K562 (cell line): ENCODE measurements at regions not wholly inside any gene's neighbourhood (a gene's known extent, or its start where the extent isn't known, plus 50 kb on each side); places are given as distances from the start of the nearest gene placed in this dataset.

Experiments used
- ATAC-seq: fragments of 200-7000 bp; cut with Tn5 transposase; 3 replicates; pipeline ENCODE4 v1.9.1; 2020; ENCODE audit warnings: moderate library complexity
- BruUV-seq: library from RNA; stranded (reverse); fragments of 400-500 nt; replicated peaks from 2 replicates; lab custom pipeline; 2021; lab: Mats Ljungman, UMichigan
- CTCF ChIA-PET: fragments of 300-600 bp; formaldehyde crosslinking; extraction: SDS; loops from one replicate; lab custom pipeline; 2021; ENCODE audit warnings: low intra/inter-chr PET ratio; lab: Yijun Ruan, JAX
- POLR2A ChIA-PET: fragments of 300-600, 350-650 bp; sonication (Branson Sonifier 250); formaldehyde crosslinking; extraction: SDS; loops from one replicate; lab custom pipeline; 2021; ENCODE audit warnings: antibody characterized with exemption, inconsistent platforms; lab: Yijun Ruan, JAX
- DNase-seq, 4 experiments: peaks; one replicate each; pipeline versions ENCODE4 v3.0.0 to v3.0.0-alpha.2; 2011 to 2018; ENCODE audit warnings: low spot score in 3 of 4, mixed read lengths in 3 of 4; ENCODE audit errors: extremely low read depth in 1 of 4
- FAIRE-seq: peaks from 2 replicates; lab custom pipeline; 2011; peaks lifted over from hg19 to GRCh38; lab: Jason Lieb, UNC
- H2AFZ ChIP-seq: 2 replicates; pipeline ENCODE4 v1.6.0; 2011; ENCODE audit warnings: low read depth, low read length, control low read depth, inconsistent platforms
- H3K27ac ChIP-seq: fragments of 200-600 bp; 3 replicates; pipeline ENCODE4 v1.8.0; 2011; ENCODE audit warnings: low read depth, mild to moderate bottlenecking, control low read depth, inconsistent platforms, low read length, moderate library complexity, mixed read lengths; ENCODE audit errors: extremely low read depth
- H3K27me3 ChIP-seq, 2 experiments: fragments of 300-600 bp in 1 of 2; 2 replicates in 1 of 2; 3 replicates in 1 of 2; pipeline versions ENCODE4 v1.6.0 to v1.8.0; 2011; ENCODE audit warnings: inconsistent platforms in 2 of 2, low read length in 2 of 2, mild to moderate bottlenecking in 1 of 2, mixed read lengths in 1 of 2, moderate library complexity in 1 of 2; ENCODE audit not compliant: control insufficient read depth in 2 of 2, insufficient read depth in 2 of 2
- H3K36me3 ChIP-seq: fragments of 300-600 bp; 3 replicates; pipeline ENCODE4 v1.8.0; 2011; ENCODE audit warnings: mild to moderate bottlenecking, low read length, inconsistent platforms; ENCODE audit not compliant: control insufficient read depth, insufficient read depth
- H3K4me1 ChIP-seq, 2 experiments: fragments of 200-600 bp in 1 of 2; replicated peaks in 1 of 2; 2 replicates in 1 of 2; 3 replicates in 1 of 2; pipeline versions ENCODE4 v1.5.1 to v1.8.0; 2011; ENCODE audit warnings: inconsistent platforms in 2 of 2, low read length in 2 of 2, mild to moderate bottlenecking in 1 of 2, mixed read lengths in 1 of 2, moderate library complexity in 1 of 2; ENCODE audit not compliant: control insufficient read depth in 2 of 2, insufficient read depth in 2 of 2
- H3K4me2 ChIP-seq: 2 replicates; pipeline ENCODE4 v1.6.1; 2011; ENCODE audit warnings: low read length, control low read depth, inconsistent platforms, mixed read lengths; ENCODE audit not compliant: insufficient read depth
- H3K4me3 ChIP-seq: fragments of 200-600 bp; sonication (generic), shearing (Covaris generic); 2 replicates; pipeline ENCODE4 v1.5.1; 2016; ENCODE audit warnings: control low read depth, inconsistent platforms
- H3K79me2 ChIP-seq: fragments of 200-600 bp; 3 replicates; pipeline ENCODE4 v1.8.0; 2011; ENCODE audit warnings: low read length, inconsistent platforms; ENCODE audit not compliant: control insufficient read depth, insufficient read depth
- H3K9ac ChIP-seq, 2 experiments: 2 replicates each; pipeline versions ENCODE4 v1.6.0 to v1.6.1; 2011; ENCODE audit warnings: low read depth in 2 of 2, low read length in 2 of 2, control low read depth in 1 of 2, inconsistent platforms in 1 of 2, mild to moderate bottlenecking in 1 of 2, mixed read lengths in 1 of 2; ENCODE audit not compliant: insufficient read depth in 1 of 2
- H3K9me1 ChIP-seq: one replicate; pipeline ENCODE4 v1.6.0; 2011; ENCODE audit warnings: inconsistent platforms, mild to moderate bottlenecking, low read length, moderate library complexity; ENCODE audit not compliant: control insufficient read depth, insufficient read depth
- H3K9me3 ChIP-seq: replicated peaks from 2 replicates; pipeline ENCODE4 v1.5.1; 2011; ENCODE audit warnings: low read depth, low read length, inconsistent platforms; ENCODE audit not compliant: control insufficient read depth, insufficient read depth
- H4K20me1 ChIP-seq: replicated peaks from 2 replicates; pipeline ENCODE4 v1.6.1; 2011; ENCODE audit warnings: low read length, inconsistent platforms, mixed read lengths; ENCODE audit not compliant: control insufficient read depth, insufficient read depth
- BHLHE40 ChIP-seq: IDR thresholded peaks from 2 replicates; pipeline ENCODE4 v1.6.1; 2011; ENCODE audit warnings: low read length, improper control_type of control experiment
- CAMTA2 ChIP-seq: fragments of 250-450 bp; sonication (Bioruptor Pico); conservative IDR thresholded peaks from 2 replicates; pipeline ENCODE4 v1.5.1; 2022
- MITF ChIP-seq: IDR thresholded peaks from 2 replicates; pipeline ENCODE4 v1.6.1; 2014; ENCODE audit warnings: antibody characterized with exemption
- RERE ChIP-seq: sonication (generic); formaldehyde crosslinking; IDR thresholded peaks from 2 replicates; pipeline ENCODE4 v1.8.0; 2023; ENCODE audit warnings: missing genetic modification reagents, mild to moderate bottlenecking, borderline replicate concordance
- SNRNP70 ChIP-seq: fragments of 200-400 bp; formaldehyde crosslinking; optimal IDR thresholded peaks from 2 replicates; pipeline ENCODE3; 2017; ENCODE audit warnings: low read depth, low read length
- USF1 ChIP-seq: sonication (generic); formaldehyde crosslinking; IDR thresholded peaks from 2 replicates; pipeline ENCODE4 v1.9.0; 2022; ENCODE audit warnings: mild to moderate bottlenecking, missing genetic modification reagents
- ZC3H8 ChIP-seq: fragments of 450-650 bp; IDR thresholded peaks from 2 replicates; pipeline ENCODE4 v1.6.1; 2017
- WGBS: fragments of 100-300 bp; shearing (Covaris generic); methylation state at CpG from one replicate; pipeline ENCODE4 v1.1.6; 2016; ENCODE audit warnings: low coverage, mixed read lengths; ENCODE audit not compliant: insufficient coverage; ENCODE audit errors: missing lambda C conversion rate; 5-methylcytosine and 5-hydroxymethylcytosine counted together
- in situ Hi-C: fragments of 300-500 bp; cut with MboI; formaldehyde crosslinking; loops from 4 replicates; pipeline ENCODE4 v1.15.0; 2018; ENCODE audit warnings: inconsistent platforms, mixed read lengths
- intact Hi-C: fragments of 100-400 bp; cut with micrococcal nuclease; formaldehyde crosslinking; loops from 2 replicates; pipeline ENCODE4 v1.14.2; 2022

- TF ChIP-seq RERE (no peak), ZC3H8 (no peak), MITF (no peak), CAMTA2 (CRISPR knock-in tag) (no peak)
Observed at GRCh38 chr1:13927736-13928135, 227.7 kb downstream of the PRDM2 start (continued).

- FAIRE-seq (no peak), DNase-seq (no peak), ATAC-seq (no peak)
- ChIA-PET CTCF (interaction anchor here (2.3 kb wide), 1 partner anchor 31 kb away, joined by 7 read pairs; no protein-coding TSS in a partner anchor), POLR2A (interaction anchor here (1.0 kb wide), 1 partner anchor 26 kb away, joined by 5 read pairs; no protein-coding TSS in a partner anchor)
- H3K27me3 ChIP-seq = peaks cover 8 to 12% of the 10 kb centered on the region in 2 experiments
- intact Hi-C loops = no loop called here
- H4K20me1 ChIP-seq = no peaks in the 10 kb centered on the region
- in situ Hi-C loops = no loop called here
- no peak overlapping the region for H3K27ac ChIP-seq
- no peak overlapping the region for H2AFZ ChIP-seq
- no peak overlapping the region for H3K9ac ChIP-seq
- H3K9me1 ChIP-seq = no peaks in the 10 kb centered on the region
- H3K4me2 ChIP-seq = no peak overlapping the region
- no peaks in the 10 kb centered on the region for H3K36me3 ChIP-seq
- WGBS = under 1% methylated on average over 5 of the region's 5 CpGs
- TF ChIP-seq BHLHE40 (no peak), USF1 (CRISPR knock-in tag) (no peak), SNRNP70 (no peak)
- no peaks in the 10 kb centered on the region for H3K4me1 ChIP-seq
- BruUV-seq = no TSS peak
- H3K9me3 ChIP-seq = no peaks in the 10 kb centered on the region
- no peak overlapping the region for H3K4me3 ChIP-seq
- no peaks in the 10 kb centered on the region for H3K79me2 ChIP-seq
Observed at GRCh38 chr1:13929313-13929712, 229.3 kb downstream of the PRDM2 start.
